ENCODE measurements at regions not wholly inside any gene's neighbourhood (a gene's known extent, or its start where the extent isn't known, plus 50 kb on each side); places are given as distances from the start of the nearest gene placed in this dataset.
"Not testable (repeated sequence)": the region's sequence is repeated elsewhere in the genome, so short reads cannot be mapped to it uniquely, and the experiment has no call there.

- DNase-seq (ENCODE audit: extremely low read depth, low read depth, low spot score): no peak
Observed at GRCh38 chr20:4322499-4322898, 73.4 kb upstream of the ADRA1D start.

- no peak for DNase-seq (ENCODE audit: extremely low read depth, low read depth, low spot score)
Observed at GRCh38 chr20:4320291-4320690, 71.2 kb upstream of the ADRA1D start.

- DNase-seq (ENCODE audit: extremely low read depth, low read depth, low spot score): no peak
Observed at GRCh38 chr20:4318891-4319290, 69.8 kb upstream of the ADRA1D start.

GRCh38 chr20:4310616-4311015, 61.5 kb upstream of the ADRA1D start:
- not testable (repeated sequence) for DNase-seq (ENCODE audit: extremely low read depth, low read depth, low spot score)

GRCh38 chr20:4306206-4306605, 57.1 kb upstream of the ADRA1D start:
- DNase-seq (ENCODE audit: extremely low read depth, low read depth, low spot score): no peak

GRCh38 chr20:4305091-4305490, 56.0 kb upstream of the ADRA1D start:
- DNase-seq (ENCODE audit: extremely low read depth, low read depth, low spot score): no peak

- no peak for DNase-seq (ENCODE audit: extremely low read depth, low read depth, low spot score)
Observed at GRCh38 chr20:4304601-4305000, 55.5 kb upstream of the ADRA1D start.

- DNase-seq (ENCODE audit: extremely low read depth, low read depth, low spot score): no peak
Observed at GRCh38 chr20:4303136-4303535, 54.0 kb upstream of the ADRA1D start.

GRCh38 chr20:4300921-4301320, 51.8 kb upstream of the ADRA1D start:
- DNase-seq (ENCODE audit: extremely low read depth, low read depth, low spot score): no peak

- no peak for DNase-seq (ENCODE audit: extremely low read depth, low read depth, low spot score)
Observed at GRCh38 chr20:4300401-4300800, 51.3 kb upstream of the ADRA1D start.

- no peak for DNase-seq (ENCODE audit: extremely low read depth, low read depth, low spot score)
Observed at GRCh38 chr20:4299773-4300172, 50.7 kb upstream of the ADRA1D start.

- no peak for DNase-seq (ENCODE audit: extremely low read depth, low read depth, low spot score)
Observed at GRCh38 chr20:4299216-4299615, 50.1 kb upstream of the ADRA1D start.
